ENCODE measurements at regions not wholly inside any gene's neighbourhood (a gene's known extent, or its start where the extent isn't known, plus 50 kb on each side); places are given as distances from the start of the nearest gene placed in this dataset.

GRCh38 chr13:73879346-73880015 lies 254.7 kb downstream of the KLF12 start:
- no peak for DNase-seq

DNA sequence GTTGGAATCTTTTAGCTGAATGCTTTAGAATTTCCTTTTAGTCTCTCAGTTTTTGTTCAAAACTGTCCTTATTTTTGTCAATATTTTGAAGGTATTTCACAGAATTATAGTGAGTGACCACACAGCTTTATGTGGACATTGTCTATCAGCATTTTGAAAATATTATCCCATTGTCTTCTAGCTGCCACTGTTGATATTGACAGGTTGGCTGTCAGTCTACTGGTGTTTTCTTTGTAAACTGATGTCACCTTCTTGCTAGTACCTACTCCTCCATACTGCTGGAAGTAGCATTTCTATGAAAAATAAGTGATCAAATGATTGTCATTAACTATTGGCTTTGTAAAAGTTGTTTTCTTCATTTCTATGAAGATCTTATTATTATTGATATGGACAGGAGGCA lies 256.8 kb downstream of the KLF12 start:
- no peak for DNase-seq

DNA sequence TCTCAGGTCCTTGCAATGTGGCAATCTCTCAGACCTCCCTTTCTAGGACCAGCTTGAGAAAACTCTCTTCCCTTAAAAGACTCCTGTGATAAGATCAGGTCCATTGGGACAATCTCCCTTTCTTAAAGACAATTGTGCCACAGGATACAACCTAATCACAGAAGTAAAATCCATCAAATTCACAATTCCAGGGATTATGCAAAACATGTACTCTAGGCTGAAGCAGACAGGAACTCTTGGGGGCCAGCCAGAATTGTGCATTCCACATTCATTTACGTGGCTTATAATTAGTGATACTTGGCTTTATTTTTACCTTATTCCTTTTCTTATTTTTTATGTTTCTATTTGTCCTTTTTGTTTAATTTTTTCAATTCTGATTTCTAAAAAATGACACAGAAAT lies 257.9 kb downstream of the KLF12 start:
- DNase-seq, result no peak

- DNase-seq, result no peak
Measured at GRCh38 chr13:73873940-73874830, 260.0 kb downstream of the KLF12 start.

DNA sequence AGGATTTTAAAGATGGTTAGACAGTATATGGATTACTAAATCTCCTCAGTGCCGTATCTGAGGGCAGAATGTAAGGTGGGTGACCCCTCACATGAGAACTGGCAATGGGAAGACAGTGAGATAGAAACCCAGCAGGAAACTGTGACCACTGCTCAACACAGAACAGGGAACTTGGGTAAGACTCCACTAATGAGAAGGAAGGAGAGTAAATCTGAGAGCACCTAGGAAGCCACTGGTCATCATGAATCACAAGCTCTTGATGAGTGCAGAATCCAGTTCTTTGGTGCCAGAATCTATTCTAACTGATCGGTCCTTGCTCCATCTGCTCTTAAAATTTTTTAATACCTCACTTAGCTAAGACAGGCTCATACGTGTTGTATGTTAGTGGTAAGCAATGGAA lies 261.8 kb downstream of the KLF12 start:
- no peak for DNase-seq

- DNase-seq, result no peak
Measured at GRCh38 chr13:73870970-73871935, 263.0 kb downstream of the KLF12 start.

DNA sequence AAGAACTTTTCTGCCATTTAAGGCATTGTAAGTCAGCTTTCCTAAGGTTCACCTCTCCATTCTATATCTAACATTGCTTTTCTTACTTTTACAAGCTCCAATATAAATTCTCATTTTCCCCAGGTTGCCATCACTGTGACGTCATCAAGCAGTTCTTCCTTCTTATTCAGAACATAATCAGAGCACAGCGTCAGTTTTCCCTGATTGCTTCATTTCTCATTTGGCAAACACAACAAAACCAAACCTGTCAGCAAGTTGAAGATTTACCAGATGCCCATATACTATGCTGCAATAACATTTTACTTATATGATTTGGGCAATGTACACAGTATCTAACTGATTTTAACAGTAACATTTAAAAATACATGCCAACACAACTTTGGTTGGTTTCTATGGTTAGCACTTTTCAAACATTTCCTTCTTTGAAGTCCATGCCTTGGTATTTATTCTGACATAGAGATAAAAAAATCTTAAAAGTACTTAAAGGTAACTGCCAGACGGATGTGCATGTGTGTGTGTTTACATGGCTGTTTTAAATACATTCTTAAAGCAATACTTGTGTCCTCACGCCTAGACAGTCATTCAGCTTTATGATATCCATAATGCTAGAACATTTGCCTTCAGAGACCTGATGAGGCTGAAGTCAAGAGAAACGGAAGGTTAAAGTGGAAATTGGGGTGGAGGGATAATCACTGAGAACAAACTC lies 264.0 kb downstream of the KLF12 start:
- DNase-seq, result no peak

- no peak for DNase-seq
Measured at GRCh38 chr13:73865027-73865426, 269.2 kb downstream of the KLF12 start.

DNA sequence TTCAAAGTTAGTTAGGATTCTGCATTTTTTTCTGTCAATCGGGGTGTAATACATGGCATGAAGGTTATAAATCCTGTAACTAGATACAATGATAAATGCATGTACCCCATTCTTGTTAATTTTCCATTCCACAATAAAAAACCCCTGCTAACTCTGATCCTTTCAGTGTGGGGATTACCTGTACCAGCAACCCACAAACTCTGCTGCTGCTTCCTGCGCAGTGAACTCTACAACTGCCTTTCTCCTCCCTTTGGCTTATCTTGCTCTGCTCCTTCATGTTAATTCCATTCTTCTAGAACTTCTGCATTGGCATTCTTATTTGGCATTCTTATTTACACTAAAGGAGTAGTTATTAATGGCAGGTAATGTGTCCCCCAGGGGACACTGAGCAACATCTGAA lies 273.1 kb downstream of the KLF12 start:
- DNase-seq, result no peak

DNA sequence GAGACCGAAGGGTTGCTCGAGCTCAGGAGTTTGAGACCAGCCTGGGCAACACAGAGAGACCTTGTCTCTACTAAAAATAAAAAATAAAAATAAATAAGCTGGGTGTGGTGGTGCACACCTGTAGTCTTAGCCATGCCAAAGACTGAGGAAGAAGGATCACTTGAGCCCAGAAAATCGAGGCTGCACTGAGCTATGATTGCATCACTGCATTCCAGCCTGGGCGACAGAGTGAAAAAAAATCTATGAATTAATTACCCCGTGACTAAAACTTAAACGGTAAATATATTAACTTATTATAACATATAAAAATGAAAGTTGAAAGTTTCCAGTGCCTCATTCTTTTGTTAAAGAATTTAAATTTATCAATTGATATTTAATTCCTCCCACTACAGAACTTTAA lies 273.7 kb downstream of the KLF12 start:
- no peak for DNase-seq

GRCh38 chr13:73859841-73860240 lies 274.4 kb downstream of the KLF12 start:
- DNase-seq, result no peak

- DNase-seq, result no peak
Measured at GRCh38 chr13:73857106-73857505, 277.1 kb downstream of the KLF12 start.

DNA sequence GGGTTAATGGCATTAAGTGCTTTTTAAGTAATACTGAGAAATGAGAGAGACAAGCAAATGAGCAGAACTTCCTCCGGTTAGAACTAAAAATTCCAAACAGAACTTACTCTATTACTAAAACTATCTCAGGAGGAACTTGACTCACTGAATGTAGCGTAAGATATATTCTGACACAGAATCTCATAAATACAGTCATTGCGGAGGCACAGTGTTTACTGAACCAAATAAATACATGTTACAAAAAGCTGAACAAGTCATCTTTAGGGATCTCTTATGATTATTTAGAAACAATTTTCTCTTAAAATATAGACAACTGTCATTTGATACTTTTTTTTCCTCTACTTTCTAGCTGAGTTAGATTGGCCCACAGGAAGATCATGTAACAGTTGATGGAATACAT lies 283.1 kb downstream of the KLF12 start:
- no peak for DNase-seq

GRCh38 chr13:73850104-73850873 lies 283.9 kb downstream of the KLF12 start:
- DNase-seq, result no peak

DNA sequence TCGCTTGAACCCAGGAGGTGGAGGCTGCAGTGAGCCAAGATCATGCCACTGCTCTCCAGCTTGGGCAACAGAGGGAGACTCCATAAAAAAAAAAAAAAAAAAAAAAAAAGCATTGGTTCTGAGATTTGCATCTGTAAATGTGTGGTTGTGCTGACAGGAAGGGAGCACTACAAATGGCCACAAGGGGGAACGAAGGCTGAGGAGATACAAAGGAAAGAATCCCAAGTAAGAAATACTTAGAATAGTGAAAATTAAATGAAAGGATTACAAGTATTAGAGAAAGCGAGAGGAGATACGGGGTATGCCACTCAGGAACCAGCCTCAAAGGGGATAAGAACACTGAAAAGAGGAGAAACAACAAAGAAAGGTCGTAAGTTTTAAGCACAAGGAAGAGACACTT lies 284.9 kb downstream of the KLF12 start:
- DNase-seq, result no peak

DNA sequence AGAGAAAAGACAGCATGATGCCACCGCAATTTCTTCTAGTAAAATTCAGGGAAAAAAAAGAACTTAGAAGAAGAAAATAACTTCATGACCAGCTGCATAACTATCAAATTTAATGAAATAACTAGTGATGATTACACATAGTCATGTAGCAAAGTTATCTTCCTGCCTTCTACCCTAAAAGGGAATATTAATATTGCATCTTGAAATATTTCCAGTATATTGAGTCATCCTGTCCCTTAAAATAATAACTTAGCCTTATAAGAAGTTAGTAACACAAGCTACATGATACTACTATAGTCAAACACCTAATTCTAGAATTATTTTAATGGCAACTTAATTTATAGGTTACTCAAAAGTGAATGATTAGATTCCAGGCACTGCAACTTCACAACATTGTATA lies 289.2 kb downstream of the KLF12 start:
- DNase-seq, result no peak

- no peak for DNase-seq
Measured at GRCh38 chr13:73842626-73843025, 291.6 kb downstream of the KLF12 start.

DNA sequence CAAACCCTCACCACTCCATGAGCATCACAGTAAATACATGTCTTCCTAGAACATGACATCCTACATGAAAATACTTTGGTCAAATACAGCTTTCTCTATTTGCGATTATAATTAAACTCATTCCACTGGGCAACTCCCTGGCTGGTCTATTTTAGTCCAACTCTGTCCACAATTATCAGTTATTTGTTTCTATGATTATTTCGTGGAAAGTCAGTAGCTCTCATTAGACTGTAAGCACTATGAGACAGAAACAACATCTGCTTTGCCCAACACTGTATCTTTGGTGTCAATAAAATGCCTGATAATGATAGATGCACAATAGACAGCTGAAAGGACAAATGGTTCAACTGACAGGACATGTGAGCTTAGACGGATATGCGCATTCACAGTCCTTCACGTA lies 292.0 kb downstream of the KLF12 start:
- no peak for DNase-seq

- no peak for DNase-seq
Measured at GRCh38 chr13:73837147-73837546, 297.1 kb downstream of the KLF12 start.

GRCh38 chr13:73835138-73835721 lies 299.0 kb downstream of the KLF12 start:
- no peak for DNase-seq

GRCh38 chr13:73833325-73834070 lies 300.7 kb downstream of the KLF12 start:
- no peak for DNase-seq
